ENCODE measurements at regions not wholly inside any gene's neighbourhood (a gene's known extent, or its start where the extent isn't known, plus 50 kb on each side); places are given as distances from the start of the nearest gene placed in this dataset.

DNA sequence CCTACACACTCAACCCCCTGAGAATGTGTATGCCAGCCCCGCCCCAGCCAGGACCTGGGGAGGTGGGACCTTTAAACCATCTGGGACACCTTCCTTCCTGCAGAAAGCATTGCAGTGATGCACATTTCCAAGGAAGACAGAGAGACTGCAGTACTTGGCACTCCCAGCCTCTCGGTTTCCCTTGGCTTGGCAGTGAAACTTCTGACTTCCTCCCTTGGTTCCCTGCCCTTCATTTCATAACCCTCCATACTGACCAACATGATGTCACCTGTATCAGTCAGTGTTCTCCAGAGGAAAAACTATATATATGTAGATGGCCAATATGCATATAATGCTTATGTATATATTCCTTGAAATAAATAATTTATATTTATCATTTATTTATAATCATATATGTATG is 103.2 kb downstream of the SST start:
- H3K27me3 ChIP-seq (ENCODE audit: insufficient read depth, low read depth, low read length): no peaks in the 10 kb centered on the region
- no peaks in the 10 kb centered on the region for H3K9me3 ChIP-seq (ENCODE audit: low read length)
- H3K9me2 ChIP-seq (ENCODE audit: insufficient read depth, low read length): no peaks in the 10 kb centered on the region
- no peak overlapping the region for H3K4me3 ChIP-seq (ENCODE audit: low read length)
- no peaks in the 10 kb centered on the region for H4K20me1 ChIP-seq (ENCODE audit: insufficient read depth)
- no peak overlapping the region for H2AFZ ChIP-seq (ENCODE audit: low read depth, low read length)
- no peak overlapping the region for H3K4me2 ChIP-seq (ENCODE audit: low read length)
- no peaks in the 10 kb centered on the region for H3F3A ChIP-seq (ENCODE audit: insufficient read depth, low read length, poor library complexity, severe bottlenecking)
- H3K36me3 ChIP-seq (ENCODE audit: insufficient read depth, low read length): no peaks in the 10 kb centered on the region
- H3K79me2 ChIP-seq (replicated peaks; ENCODE audit: insufficient read depth, low read length): no peaks in the 10 kb centered on the region
- no peak for TF ChIP-seq SMC3 (conservative IDR thresholded peaks at IDR 0.05; ENCODE audit: poor library complexity)
- TF ChIP-seq EP300 (conservative IDR thresholded peaks at IDR 0.05; ENCODE audit: poor library complexity, severe bottlenecking): no peak
- no peak for TF ChIP-seq TAF1 (IDR thresholded peaks at IDR 0.05; ENCODE audit: low read depth)
- TF ChIP-seq EZH2 (IDR thresholded peaks at IDR 0.05; ENCODE audit: borderline replicate concordance, insufficient read depth, low read length, poor library complexity, severe bottlenecking): no peak
- TF ChIP-seq, protein P1, sequence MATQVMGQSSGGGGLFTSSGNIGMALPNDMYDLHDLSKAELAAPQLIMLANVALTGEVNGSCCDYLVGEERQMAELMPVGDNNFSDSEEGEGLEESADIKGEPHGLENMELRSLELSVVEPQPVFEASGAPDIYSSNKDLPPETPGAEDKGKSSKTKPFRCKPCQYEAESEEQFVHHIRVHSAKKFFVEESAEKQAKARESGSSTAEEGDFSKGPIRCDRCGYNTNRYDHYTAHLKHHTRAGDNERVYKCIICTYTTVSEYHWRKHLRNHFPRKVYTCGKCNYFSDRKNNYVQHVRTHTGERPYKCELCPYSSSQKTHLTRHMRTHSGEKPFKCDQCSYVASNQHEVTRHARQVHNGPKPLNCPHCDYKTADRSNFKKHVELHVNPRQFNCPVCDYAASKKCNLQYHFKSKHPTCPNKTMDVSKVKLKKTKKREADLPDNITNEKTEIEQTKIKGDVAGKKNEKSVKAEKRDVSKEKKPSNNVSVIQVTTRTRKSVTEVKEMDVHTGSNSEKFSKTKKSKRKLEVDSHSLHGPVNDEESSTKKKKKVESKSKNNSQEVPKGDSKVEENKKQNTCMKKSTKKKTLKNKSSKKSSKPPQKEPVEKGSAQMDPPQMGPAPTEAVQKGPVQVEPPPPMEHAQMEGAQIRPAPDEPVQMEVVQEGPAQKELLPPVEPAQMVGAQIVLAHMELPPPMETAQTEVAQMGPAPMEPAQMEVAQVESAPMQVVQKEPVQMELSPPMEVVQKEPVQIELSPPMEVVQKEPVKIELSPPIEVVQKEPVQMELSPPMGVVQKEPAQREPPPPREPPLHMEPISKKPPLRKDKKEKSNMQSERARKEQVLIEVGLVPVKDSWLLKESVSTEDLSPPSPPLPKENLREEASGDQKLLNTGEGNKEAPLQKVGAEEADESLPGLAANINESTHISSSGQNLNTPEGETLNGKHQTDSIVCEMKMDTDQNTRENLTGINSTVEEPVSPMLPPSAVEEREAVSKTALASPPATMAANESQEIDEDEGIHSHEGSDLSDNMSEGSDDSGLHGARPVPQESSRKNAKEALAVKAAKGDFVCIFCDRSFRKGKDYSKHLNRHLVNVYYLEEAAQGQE (IDR thresholded peaks at IDR 0.05; ENCODE audit: borderline replicate concordance): no peak
- TF ChIP-seq POLR2AphosphoS5 (IDR thresholded peaks at IDR 0.05): no peak
- TF ChIP-seq RAD21 (conservative IDR thresholded peaks at IDR 0.05): no peak
- TF ChIP-seq MXI1 (conservative IDR thresholded peaks at IDR 0.05; ENCODE audit: poor library complexity, severe bottlenecking): no peak
- no peak for TF ChIP-seq CTCF (IDR thresholded peaks at IDR 0.05; ENCODE audit: poor library complexity, severe bottlenecking)
- no peak overlapping the region for H3K9ac ChIP-seq (ENCODE audit: low read length)
- H3K27ac ChIP-seq (ENCODE audit: low read length): no peak overlapping the region

DNA sequence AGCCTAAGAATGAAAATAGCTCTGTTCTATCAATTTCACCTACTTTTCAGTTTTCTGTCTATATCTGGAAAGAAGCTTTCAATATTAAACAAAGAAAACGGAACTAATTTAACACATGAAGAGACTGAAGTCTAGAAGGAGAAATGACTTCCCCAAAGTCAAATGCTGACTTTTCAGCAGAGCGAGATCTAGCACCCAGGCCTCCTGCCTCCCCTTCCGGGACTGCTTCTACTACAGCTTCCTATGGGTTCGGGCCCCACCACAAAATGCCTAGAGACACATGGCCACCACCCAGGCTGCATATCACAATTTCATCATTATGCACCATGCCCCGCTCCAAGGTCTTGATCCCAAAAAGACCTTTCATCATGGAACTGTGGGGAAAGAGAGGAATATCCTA is 104.5 kb downstream of the SST start:
- TF ChIP-seq SMC3 (conservative IDR thresholded peaks at IDR 0.05; ENCODE audit: poor library complexity) (no peak), EZH2 (IDR thresholded peaks at IDR 0.05; ENCODE audit: borderline replicate concordance, insufficient read depth, low read length, poor library complexity, severe bottlenecking) (no peak), TAF1 (IDR thresholded peaks at IDR 0.05; ENCODE audit: low read depth) (no peak), MXI1 (conservative IDR thresholded peaks at IDR 0.05; ENCODE audit: poor library complexity, severe bottlenecking) (no peak), CTCF (IDR thresholded peaks at IDR 0.05; ENCODE audit: poor library complexity, severe bottlenecking) (no peak)
- TF ChIP-seq, protein P1 (IDR thresholded peaks at IDR 0.05; ENCODE audit: borderline replicate concordance): no peak
- Histone ChIP-seq H3K4me2 (ENCODE audit: low read length) (no peak overlapping the region), H3K36me3 (ENCODE audit: insufficient read depth, low read length) (no peaks in the 10 kb centered on the region), H3F3A (ENCODE audit: insufficient read depth, low read length, poor library complexity, severe bottlenecking) (no peaks in the 10 kb centered on the region), H3K79me2 (replicated peaks; ENCODE audit: insufficient read depth, low read length) (no peaks in the 10 kb centered on the region), H2AFZ (ENCODE audit: low read depth, low read length) (no peak overlapping the region), H3K27ac (ENCODE audit: low read length) (no peak overlapping the region), H3K9me3 (ENCODE audit: low read length) (no peaks in the 10 kb centered on the region), H3K4me3 (ENCODE audit: low read length) (no peak overlapping the region), H3K9me2 (ENCODE audit: insufficient read depth, low read length) (no peaks in the 10 kb centered on the region), H3K9ac (ENCODE audit: low read length) (no peak overlapping the region), H4K20me1 (ENCODE audit: insufficient read depth) (no peaks in the 10 kb centered on the region), H3K27me3 (ENCODE audit: insufficient read depth, low read depth, low read length) (no peaks in the 10 kb centered on the region)
